Esophagus muscularis mucosa (tissue), 3 donors: ENCODE measurements at regions not wholly inside any gene's neighbourhood (a gene's known extent, or its start where the extent isn't known, plus 50 kb on each side); places are given as distances from the start of the nearest gene placed in this dataset.

ENCODE experiments used
- POLR2AphosphoS5 ChIP-seq, 2 donors: sonication (generic); formaldehyde crosslinking; IDR thresholded peaks; one replicate each; pipeline ENCODE4 v1.6.1; 2017; ENCODE audit warnings: antibody characterized with exemption in 2 of 2
- TF ChIP-seq, protein P1 (sequence below), 3 experiments: fragments of 200-600 bp in 2 of 3; fragments of 450-650 bp in 1 of 3; sonication (generic) in 2 of 3; IDR thresholded peaks; one replicate each; pipeline ENCODE4 v1.5.1; 2017 to 2019; ENCODE audit warnings: antibody characterized with exemption in 3 of 3, mild to moderate bottlenecking in 2 of 3, moderate library complexity in 1 of 3

DNA sequence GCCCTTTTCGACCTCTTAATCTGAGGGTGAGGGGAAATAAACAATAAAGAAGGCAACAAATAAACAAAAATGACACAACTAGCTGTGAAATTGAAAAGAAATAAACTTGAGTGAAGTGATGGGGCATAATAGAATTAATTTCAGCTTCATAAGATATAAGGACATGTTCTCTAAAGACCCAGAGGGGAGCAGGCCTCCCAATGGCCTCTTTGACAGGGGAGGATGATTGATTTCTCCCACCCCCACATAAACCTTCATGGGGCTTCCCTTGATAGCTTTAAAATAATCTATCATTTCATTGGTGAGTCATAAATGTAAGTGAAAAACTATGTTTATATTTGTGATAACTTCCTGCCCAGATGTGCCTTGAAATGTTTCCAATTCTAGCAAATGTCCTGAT, 226.3 kb upstream of the RAG2 start:
- TF ChIP-seq, protein P1, sequence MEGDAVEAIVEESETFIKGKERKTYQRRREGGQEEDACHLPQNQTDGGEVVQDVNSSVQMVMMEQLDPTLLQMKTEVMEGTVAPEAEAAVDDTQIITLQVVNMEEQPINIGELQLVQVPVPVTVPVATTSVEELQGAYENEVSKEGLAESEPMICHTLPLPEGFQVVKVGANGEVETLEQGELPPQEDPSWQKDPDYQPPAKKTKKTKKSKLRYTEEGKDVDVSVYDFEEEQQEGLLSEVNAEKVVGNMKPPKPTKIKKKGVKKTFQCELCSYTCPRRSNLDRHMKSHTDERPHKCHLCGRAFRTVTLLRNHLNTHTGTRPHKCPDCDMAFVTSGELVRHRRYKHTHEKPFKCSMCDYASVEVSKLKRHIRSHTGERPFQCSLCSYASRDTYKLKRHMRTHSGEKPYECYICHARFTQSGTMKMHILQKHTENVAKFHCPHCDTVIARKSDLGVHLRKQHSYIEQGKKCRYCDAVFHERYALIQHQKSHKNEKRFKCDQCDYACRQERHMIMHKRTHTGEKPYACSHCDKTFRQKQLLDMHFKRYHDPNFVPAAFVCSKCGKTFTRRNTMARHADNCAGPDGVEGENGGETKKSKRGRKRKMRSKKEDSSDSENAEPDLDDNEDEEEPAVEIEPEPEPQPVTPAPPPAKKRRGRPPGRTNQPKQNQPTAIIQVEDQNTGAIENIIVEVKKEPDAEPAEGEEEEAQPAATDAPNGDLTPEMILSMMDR (IDR thresholded peaks at IDR 0.05), result no peak
- no peak for TF ChIP-seq POLR2AphosphoS5 (IDR thresholded peaks at IDR 0.05)
